ENCODE measurements at regions not wholly inside any gene's neighbourhood (a gene's known extent, or its start where the extent isn't known, plus 50 kb on each side); places are given as distances from the start of the nearest gene placed in this dataset.
"Not testable (repeated sequence)": the region's sequence is repeated elsewhere in the genome, so short reads cannot be mapped to it uniquely, and the experiment has no call there.

GRCh38 chr16:14384745-14385144, 245.3 kb downstream of the PARN start:
- no peak for TF ChIP-seq POLR2AphosphoS5 (IDR thresholded peaks at IDR 0.05)
- TF ChIP-seq POLR2A (IDR thresholded peaks at IDR 0.05), result no peak
- TF ChIP-seq CTCF (IDR thresholded peaks at IDR 0.05), result no peak
- no peak for TF ChIP-seq EP300 (IDR thresholded peaks at IDR 0.05; ENCODE audit: low read depth)
- Histone ChIP-seq H3K36me3 (no peaks in the 10 kb centered on the region), H3K4me1 (no peaks in the 10 kb centered on the region)

GRCh38 chr16:14383844-14384243, 246.2 kb downstream of the PARN start:
- WGBS, 2 donors (ENCODE audit: low coverage in 1 of 2), result 92 to 94% methylated on average over 6 of the region's 6 CpGs
- in situ Hi-C loops (cut with MboI; ENCODE audit: low pct_ligation_motif_present in 1 of 4, low pct_unique_long_range_greater_than_20kb in 1 of 4, low sequenced_read_pairs in 3 of 4); H3K27me3 ChIP-seq; H3K4me3 ChIP-seq; DNase-seq; H3K4me1 ChIP-seq; H3K27ac ChIP-seq; H3K9me3 ChIP-seq; H3K36me3 ChIP-seq; intact Hi-C loops (cut with DNase I; ENCODE audit: low total_unique reads): not testable (repeated sequence)

More at GRCh38 chr16:14384745-14385144, 245.3 kb downstream of the PARN start:
- WGBS, 2 donors (ENCODE audit: low coverage in 1 of 2), result 89 to 96% methylated on average over 4 to 6 of the region's 6 CpGs
- no peak overlapping the region for H3K27ac ChIP-seq
- in situ Hi-C loops (cut with MboI; ENCODE audit: low pct_ligation_motif_present in 1 of 4, low pct_unique_long_range_greater_than_20kb in 1 of 4, low sequenced_read_pairs in 3 of 4), result no loop called here
- DNase-seq, result no peak
- intact Hi-C loops (cut with DNase I; ENCODE audit: low total_unique reads), result no loop called here
- H3K9me3 ChIP-seq, result no peaks in the 10 kb centered on the region
- H3K4me3 ChIP-seq, result no peak overlapping the region
- H3K27me3 ChIP-seq, result no peaks in the 10 kb centered on the region

- H3K27me3 ChIP-seq, result no peaks in the 10 kb centered on the region
- no peak for DNase-seq
- H3K36me3 ChIP-seq, result no peaks in the 10 kb centered on the region
- WGBS, 2 donors (ENCODE audit: low coverage in 1 of 2), result 90% methylated on average over 17 of the region's 17 CpGs; no CpG with 5 or more reads in 1 of the 2 donors
- no peak overlapping the region for H3K4me3 ChIP-seq
- in situ Hi-C loops (cut with MboI; ENCODE audit: low pct_ligation_motif_present in 1 of 4, low pct_unique_long_range_greater_than_20kb in 1 of 4, low sequenced_read_pairs in 3 of 4) (no loop called here), intact Hi-C loops (cut with DNase I; ENCODE audit: low total_unique reads) (no loop called here)
- no peaks in the 10 kb centered on the region for H3K4me1 ChIP-seq
- no peaks in the 10 kb centered on the region for H3K9me3 ChIP-seq
- H3K27ac ChIP-seq, result no peak overlapping the region
- TF ChIP-seq POLR2AphosphoS5 (IDR thresholded peaks at IDR 0.05) (no peak), EP300 (IDR thresholded peaks at IDR 0.05; ENCODE audit: low read depth) (no peak), POLR2A (IDR thresholded peaks at IDR 0.05) (no peak), CTCF (IDR thresholded peaks at IDR 0.05) (no peak)
Observed at GRCh38 chr16:14378689-14379467, 251.2 kb downstream of the PARN start.

GRCh38 chr16:14378131-14378551, 251.9 kb downstream of the PARN start:
- no peak overlapping the region for H3K4me3 ChIP-seq
- in situ Hi-C loops (cut with MboI; ENCODE audit: low pct_ligation_motif_present in 1 of 4, low pct_unique_long_range_greater_than_20kb in 1 of 4, low sequenced_read_pairs in 3 of 4) (no loop called here), intact Hi-C loops (cut with DNase I; ENCODE audit: low total_unique reads) (no loop called here)
- TF ChIP-seq POLR2A (IDR thresholded peaks at IDR 0.05) (no peak), CTCF (IDR thresholded peaks at IDR 0.05) (no peak)
- DNase-seq, result no peak
- WGBS, 2 donors (ENCODE audit: low coverage in 1 of 2), result 28 to 29% methylated on average over 4 of the region's 4 CpGs
- H3K9me3 ChIP-seq, result no peaks in the 10 kb centered on the region
- H3K27ac ChIP-seq, result no peak overlapping the region
- no peaks in the 10 kb centered on the region for H3K27me3 ChIP-seq
- H3K36me3 ChIP-seq, result no peaks in the 10 kb centered on the region
- H3K4me1 ChIP-seq, result no peaks in the 10 kb centered on the region

- no peaks in the 10 kb centered on the region for H3K9me3 ChIP-seq
- in situ Hi-C loops (cut with MboI; ENCODE audit: low pct_ligation_motif_present in 1 of 4, low pct_unique_long_range_greater_than_20kb in 1 of 4, low sequenced_read_pairs in 3 of 4) (no loop called here), intact Hi-C loops (cut with DNase I; ENCODE audit: low total_unique reads) (loop anchor here (1.0 kb wide), 1 partner anchor 27 kb away; no protein-coding TSS in a partner anchor)
- H3K27me3 ChIP-seq, result no peaks in the 10 kb centered on the region
- no peak for TF ChIP-seq POLR2A (IDR thresholded peaks at IDR 0.05)
- DNase-seq, result no peak
- H3K4me3 ChIP-seq, result no peak overlapping the region
- no peak overlapping the region for H3K27ac ChIP-seq
- 74% methylated on average over 1 of the region's 1 CpG; no CpG with 5 or more reads in 1 of the 2 donors for WGBS, 2 donors (ENCODE audit: low coverage in 1 of 2)
- no peaks in the 10 kb centered on the region for H3K4me1 ChIP-seq
- no peaks in the 10 kb centered on the region for H3K36me3 ChIP-seq
Observed at GRCh38 chr16:14377326-14377725, 252.7 kb downstream of the PARN start.

All from transverse colon (tissue), 4 donors.